ENCODE measurements at regions not wholly inside any gene's neighbourhood (a gene's known extent, or its start where the extent isn't known, plus 50 kb on each side); places are given as distances from the start of the nearest gene placed in this dataset.

DNA sequence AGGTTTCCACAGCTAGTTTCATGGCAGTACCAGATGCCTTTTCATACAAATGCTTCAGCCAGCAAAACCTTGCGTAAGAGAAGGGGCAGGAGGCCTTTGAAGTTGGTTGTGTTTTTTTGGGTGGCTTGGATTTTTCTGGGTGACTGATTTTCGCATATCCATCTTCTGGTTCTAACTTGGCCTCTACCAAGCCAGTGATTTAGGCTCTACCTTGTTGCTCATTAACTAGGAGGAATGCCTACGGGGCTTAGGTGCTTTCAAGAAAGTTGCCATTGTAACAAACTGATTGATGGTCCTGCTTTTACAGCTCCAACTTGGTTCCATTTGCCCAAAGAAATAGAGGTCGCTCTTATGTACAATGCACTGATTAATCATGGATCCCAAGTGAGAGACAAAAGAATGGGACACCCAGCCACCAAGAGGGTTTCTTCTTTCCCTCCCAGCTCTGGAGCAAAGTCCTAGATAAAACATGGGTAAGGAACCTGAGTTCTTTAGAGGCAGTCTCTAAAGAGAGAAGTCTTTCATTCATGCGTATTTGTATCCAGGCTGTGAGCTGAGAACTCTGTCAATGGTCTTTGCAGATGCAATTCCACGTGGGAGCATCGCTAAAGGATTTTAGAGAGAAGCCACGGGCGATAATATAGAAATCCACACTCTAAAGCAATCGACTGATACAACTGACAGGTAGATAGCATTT is 92.1 kb upstream of the FGFR2 start:
- no peak for ATAC-seq (ENCODE audit: low FRiP score)
- intact Hi-C loops (cut with DNase I) = no loop called here
- WGBS, 2 donors = 90 to 93% methylated on average over 10 of the region's 10 CpGs

DNA sequence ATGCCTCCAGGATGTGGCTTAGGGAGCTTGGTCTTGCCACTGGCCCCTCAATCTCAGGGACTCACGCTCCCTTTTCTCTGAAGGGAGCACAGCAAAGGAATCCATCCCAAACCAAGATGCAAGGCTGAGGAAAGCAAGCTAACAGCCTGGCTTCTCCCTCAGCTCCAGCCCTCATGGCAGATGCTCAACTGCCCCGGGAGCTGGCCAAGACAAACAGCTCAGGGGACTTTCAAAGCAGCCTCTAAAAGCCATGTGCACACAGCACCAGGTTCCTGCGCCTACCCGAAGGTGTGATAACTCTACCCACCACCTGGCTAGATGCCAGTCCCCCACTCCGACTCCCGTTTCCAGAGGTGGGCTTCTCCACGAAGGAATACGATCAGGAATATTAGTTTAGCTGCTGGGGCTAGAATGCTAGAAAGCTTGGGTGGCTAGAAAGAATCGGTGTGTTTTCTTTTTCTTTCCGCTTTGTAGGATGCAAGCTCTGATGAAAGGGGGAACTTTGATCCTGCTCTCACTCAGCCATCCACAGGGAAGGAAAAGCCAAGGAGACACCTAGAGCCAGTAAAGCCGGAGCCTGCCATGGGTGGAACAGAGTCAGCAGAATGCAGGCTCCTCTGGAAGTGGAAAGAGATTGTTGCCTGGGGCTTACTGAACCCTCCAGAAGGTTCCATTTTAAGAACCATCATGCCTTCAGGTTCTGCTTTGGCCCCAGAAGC is 89.0 kb upstream of the FGFR2 start:
- no peaks in the 10 kb centered on the region for H3K27me3 ChIP-seq (ENCODE audit: control insufficient read depth in 1 of 2, insufficient read depth in 2 of 2, low read length in 1 of 2)
- 1 to 6% methylated on average over 11 of the region's 11 CpGs for WGBS, 2 donors
- ATAC-seq (ENCODE audit: low FRiP score) (peak; percentile 60), DNase-seq (peak in 1 of 2 donors; percentile 77)
- no peak overlapping the region for H3K4me3 ChIP-seq (ENCODE audit: low read length in 2 of 2)
- H3K4me1 ChIP-seq (ENCODE audit: control insufficient read depth in 1 of 2, insufficient read depth in 2 of 2, low read length in 2 of 2) = peaks cover 0 to 3% of the 10 kb centered on the region in 2 donors
- no peaks in the 10 kb centered on the region for H3K36me3 ChIP-seq (ENCODE audit: control insufficient read depth in 1 of 2, insufficient read depth in 2 of 2, low read length in 1 of 2)
- intact Hi-C loops (cut with DNase I) = no loop called here
- H3K27ac ChIP-seq (ENCODE audit: low read depth in 1 of 2, low read length in 2 of 2) = no peak overlapping the region
- no peaks in the 10 kb centered on the region for H3K9me3 ChIP-seq (ENCODE audit: control insufficient read depth, low read length)

More for the DNA sequence above, 92.1 kb upstream of the FGFR2 start:
- Histone ChIP-seq H3K9me3 (ENCODE audit: control insufficient read depth, low read length) (no peaks in the 10 kb centered on the region), H3K27ac (ENCODE audit: low read depth in 1 of 2, low read length in 2 of 2) (no peak overlapping the region), H3K27me3 (ENCODE audit: control insufficient read depth in 1 of 2, insufficient read depth in 2 of 2, low read length in 1 of 2) (no peaks in the 10 kb centered on the region), H3K36me3 (ENCODE audit: control insufficient read depth in 1 of 2, insufficient read depth in 2 of 2, low read length in 1 of 2) (no peaks in the 10 kb centered on the region), H3K4me1 (ENCODE audit: control insufficient read depth in 1 of 2, insufficient read depth in 2 of 2, low read length in 2 of 2) (peaks cover 0 to 3% of the 10 kb centered on the region in 2 donors), H3K4me3 (ENCODE audit: low read length in 2 of 2) (no peak overlapping the region)
- no peak for DNase-seq

DNA sequence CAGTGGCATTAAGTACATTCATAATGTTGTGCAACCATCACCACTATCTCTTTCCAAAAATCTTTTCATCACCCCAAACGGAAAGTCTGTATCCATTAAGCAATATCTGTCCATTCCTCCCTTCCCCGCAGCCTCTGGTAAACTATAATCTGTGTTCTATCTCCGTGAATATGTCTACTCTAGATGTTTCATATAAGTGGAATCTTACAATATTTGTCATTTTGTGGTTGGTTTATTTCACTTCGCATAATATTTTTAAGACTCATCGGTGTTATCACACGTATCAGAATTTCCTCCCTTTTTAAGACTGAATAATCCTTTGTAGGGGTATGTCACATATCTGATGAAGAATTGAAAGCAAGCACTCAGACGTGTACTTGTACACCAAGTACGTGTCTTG is 86.0 kb upstream of the FGFR2 start:
- peaks cover 0 to 3% of the 10 kb centered on the region in 2 donors for H3K4me1 ChIP-seq (ENCODE audit: control insufficient read depth in 1 of 2, insufficient read depth in 2 of 2, low read length in 2 of 2)
- intact Hi-C loops (cut with DNase I) = no loop called here
- H3K27me3 ChIP-seq (ENCODE audit: control insufficient read depth in 1 of 2, insufficient read depth in 2 of 2, low read length in 1 of 2) = no peaks in the 10 kb centered on the region
- DNase-seq (no peak), ATAC-seq (ENCODE audit: low FRiP score) (no peak)
- no peak overlapping the region for H3K4me3 ChIP-seq (ENCODE audit: low read length in 2 of 2)
- no peaks in the 10 kb centered on the region for H3K36me3 ChIP-seq (ENCODE audit: control insufficient read depth in 1 of 2, insufficient read depth in 2 of 2, low read length in 1 of 2)
- no peak overlapping the region for H3K27ac ChIP-seq (ENCODE audit: low read depth in 1 of 2, low read length in 2 of 2)
- 92 to 96% methylated on average over 8 of the region's 8 CpGs for WGBS, 2 donors
- H3K9me3 ChIP-seq (ENCODE audit: control insufficient read depth, low read length) = peaks cover 2% of the 10 kb centered on the region

- intact Hi-C loops (cut with DNase I) = no loop called here
- Histone ChIP-seq H3K4me1 (ENCODE audit: control insufficient read depth in 1 of 2, insufficient read depth in 2 of 2, low read length in 2 of 2) (peaks cover 0 to 3% of the 10 kb centered on the region in 2 donors), H3K27me3 (ENCODE audit: control insufficient read depth in 1 of 2, insufficient read depth in 2 of 2, low read length in 1 of 2) (no peaks in the 10 kb centered on the region), H3K4me3 (ENCODE audit: low read length in 2 of 2) (no peak overlapping the region), H3K36me3 (ENCODE audit: control insufficient read depth in 1 of 2, insufficient read depth in 2 of 2, low read length in 1 of 2) (no peaks in the 10 kb centered on the region), H3K27ac (ENCODE audit: low read depth in 1 of 2, low read length in 2 of 2) (no peak overlapping the region), H3K9me3 (ENCODE audit: control insufficient read depth, low read length) (peaks cover 2% of the 10 kb centered on the region)
- ATAC-seq (ENCODE audit: low FRiP score) (no peak), DNase-seq (no peak)
- 91 to 93% methylated on average over 7 of the region's 7 CpGs for WGBS, 2 donors
These were observed 85.6 kb upstream of the FGFR2 start for GRCh38 chr10:121683816-121684215.

DNA sequence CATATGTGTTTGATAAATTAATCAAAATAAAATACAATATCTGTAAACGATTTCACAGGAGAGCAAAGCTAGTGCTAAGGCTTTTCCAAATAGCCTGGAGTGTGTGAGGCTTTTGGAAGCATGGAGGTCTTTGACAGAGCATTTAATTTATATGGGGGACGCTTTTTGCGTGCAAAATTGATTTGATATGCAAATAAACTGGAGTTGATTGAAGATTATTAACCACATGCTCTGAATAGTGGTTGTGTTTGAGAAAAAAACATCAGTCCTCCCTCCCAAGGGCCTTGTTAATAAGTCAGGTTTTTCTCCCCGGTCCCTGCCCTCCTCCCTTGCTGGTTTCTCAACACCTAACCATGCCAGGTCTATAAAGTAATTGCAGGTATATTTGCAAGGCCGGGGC is 85.1 kb upstream of the FGFR2 start:
- WGBS, 2 donors = 92 to 93% methylated on average over 5 of the region's 5 CpGs
- Histone ChIP-seq H3K36me3 (ENCODE audit: control insufficient read depth in 1 of 2, insufficient read depth in 2 of 2, low read length in 1 of 2) (no peaks in the 10 kb centered on the region), H3K4me1 (ENCODE audit: control insufficient read depth in 1 of 2, insufficient read depth in 2 of 2, low read length in 2 of 2) (peaks cover 0 to 3% of the 10 kb centered on the region in 2 donors), H3K9me3 (ENCODE audit: control insufficient read depth, low read length) (peaks cover 4% of the 10 kb centered on the region), H3K27me3 (ENCODE audit: control insufficient read depth in 1 of 2, insufficient read depth in 2 of 2, low read length in 1 of 2) (no peaks in the 10 kb centered on the region), H3K4me3 (ENCODE audit: low read length in 2 of 2) (no peak overlapping the region), H3K27ac (ENCODE audit: low read depth in 1 of 2, low read length in 2 of 2) (no peak overlapping the region)
- DNase-seq = no peak
- intact Hi-C loops (cut with DNase I) = no loop called here
- ATAC-seq (ENCODE audit: low FRiP score) = no peak

- no peaks in the 10 kb centered on the region for H3K27me3 ChIP-seq (ENCODE audit: control insufficient read depth in 1 of 2, insufficient read depth in 2 of 2, low read length in 1 of 2)
- ATAC-seq (ENCODE audit: low FRiP score) = no peak
- H3K4me3 ChIP-seq (ENCODE audit: low read length in 2 of 2) = no peak overlapping the region
- peaks cover 6% of the 10 kb centered on the region for H3K9me3 ChIP-seq (ENCODE audit: control insufficient read depth, low read length)
- no peak for DNase-seq
- peaks cover 0 to 3% of the 10 kb centered on the region in 2 donors for H3K4me1 ChIP-seq (ENCODE audit: control insufficient read depth in 1 of 2, insufficient read depth in 2 of 2, low read length in 2 of 2)
- intact Hi-C loops (cut with DNase I) = no loop called here
- no peak overlapping the region for H3K27ac ChIP-seq (ENCODE audit: low read depth in 1 of 2, low read length in 2 of 2)
- no peaks in the 10 kb centered on the region for H3K36me3 ChIP-seq (ENCODE audit: control insufficient read depth in 1 of 2, insufficient read depth in 2 of 2, low read length in 1 of 2)
- 79 to 86% methylated on average over 24 of the region's 24 CpGs for WGBS, 2 donors
These were observed 83.9 kb upstream of the FGFR2 start for GRCh38 chr10:121681997-121682687.

GRCh38 chr10:121680879-121681655 is 82.8 kb upstream of the FGFR2 start:
- 64 to 75% methylated on average over 9 of the region's 9 CpGs for WGBS, 2 donors
- no peaks in the 10 kb centered on the region for H3K27me3 ChIP-seq (ENCODE audit: control insufficient read depth in 1 of 2, insufficient read depth in 2 of 2, low read length in 1 of 2)

GRCh38 chr10:121679916-121680315 is 81.7 kb upstream of the FGFR2 start:
- no peaks in the 10 kb centered on the region for H3K27me3 ChIP-seq (ENCODE audit: control insufficient read depth in 1 of 2, insufficient read depth in 2 of 2, low read length in 1 of 2)
- no peak overlapping the region for H3K4me3 ChIP-seq (ENCODE audit: low read length in 2 of 2)
- DNase-seq (no peak), ATAC-seq (ENCODE audit: low FRiP score) (no peak)
- H3K4me1 ChIP-seq (ENCODE audit: control insufficient read depth in 1 of 2, insufficient read depth in 2 of 2, low read length in 2 of 2) = no peaks in the 10 kb centered on the region
- 79 to 86% methylated on average over 4 of the region's 4 CpGs for WGBS, 2 donors
- H3K9me3 ChIP-seq (ENCODE audit: control insufficient read depth, low read length) = peaks cover 6% of the 10 kb centered on the region
- no peak overlapping the region for H3K27ac ChIP-seq (ENCODE audit: low read depth in 1 of 2, low read length in 2 of 2)
- intact Hi-C loops (cut with DNase I) = no loop called here
- no peaks in the 10 kb centered on the region for H3K36me3 ChIP-seq (ENCODE audit: control insufficient read depth in 1 of 2, insufficient read depth in 2 of 2, low read length in 1 of 2)

More at GRCh38 chr10:121680879-121681655, 82.8 kb upstream of the FGFR2 start:
- no peak overlapping the region for H3K4me3 ChIP-seq (ENCODE audit: low read length in 2 of 2)
- no peak for DNase-seq
- intact Hi-C loops (cut with DNase I) = no loop called here
- peaks cover 6% of the 10 kb centered on the region for H3K9me3 ChIP-seq (ENCODE audit: control insufficient read depth, low read length)
- H3K27ac ChIP-seq (ENCODE audit: low read depth in 1 of 2, low read length in 2 of 2) = no peak overlapping the region
- H3K36me3 ChIP-seq (ENCODE audit: control insufficient read depth in 1 of 2, insufficient read depth in 2 of 2, low read length in 1 of 2) = no peaks in the 10 kb centered on the region
- ATAC-seq (ENCODE audit: low FRiP score) = no peak
- H3K4me1 ChIP-seq (ENCODE audit: control insufficient read depth in 1 of 2, insufficient read depth in 2 of 2, low read length in 2 of 2) = no peaks in the 10 kb centered on the region

All from aorta (tissue), 5 donors.